ENCODE measurements at regions not wholly inside any gene's neighbourhood (a gene's known extent, or its start where the extent isn't known, plus 50 kb on each side); places are given as distances from the start of the nearest gene placed in this dataset.

- Histone ChIP-seq H3K36me3 (ENCODE audit: control insufficient read depth, insufficient read depth, low read length) (no peaks in the 10 kb centered on the region), H3K4me3 (ENCODE audit: low read depth, low read length) (no peak overlapping the region), H3K27me3 (ENCODE audit: control insufficient read depth, insufficient read depth, low read length) (no peaks in the 10 kb centered on the region)
- TF ChIP-seq CTCF (IDR thresholded peaks at IDR 0.05; ENCODE audit: insufficient read depth, low read length, poor library complexity, severe bottlenecking): no peak
- DNase-seq (ENCODE audit: low read depth): no peak
Observed at GRCh38 chr9:13735181-13735580, 455.7 kb upstream of the MPDZ start.

GRCh38 chr9:13734601-13735000, 455.1 kb upstream of the MPDZ start:
- Histone ChIP-seq H3K27me3 (ENCODE audit: control insufficient read depth, insufficient read depth, low read length) (no peaks in the 10 kb centered on the region), H3K36me3 (ENCODE audit: control insufficient read depth, insufficient read depth, low read length) (no peaks in the 10 kb centered on the region), H3K4me3 (ENCODE audit: low read depth, low read length) (no peak overlapping the region)
- no peak for TF ChIP-seq CTCF (IDR thresholded peaks at IDR 0.05; ENCODE audit: insufficient read depth, low read length, poor library complexity, severe bottlenecking)
- no peak for DNase-seq (ENCODE audit: low read depth)

- no peak for TF ChIP-seq CTCF (IDR thresholded peaks at IDR 0.05; ENCODE audit: insufficient read depth, low read length, poor library complexity, severe bottlenecking)
- Histone ChIP-seq H3K27me3 (ENCODE audit: control insufficient read depth, insufficient read depth, low read length) (no peaks in the 10 kb centered on the region), H3K4me3 (ENCODE audit: low read depth, low read length) (no peak overlapping the region), H3K36me3 (ENCODE audit: control insufficient read depth, insufficient read depth, low read length) (no peaks in the 10 kb centered on the region)
- no peak for DNase-seq (ENCODE audit: low read depth)
Observed at GRCh38 chr9:13732290-13732689, 452.8 kb upstream of the MPDZ start.

- no peak for TF ChIP-seq CTCF (IDR thresholded peaks at IDR 0.05; ENCODE audit: insufficient read depth, low read length, poor library complexity, severe bottlenecking)
- Histone ChIP-seq H3K4me3 (ENCODE audit: low read depth, low read length) (no peak overlapping the region), H3K27me3 (ENCODE audit: control insufficient read depth, insufficient read depth, low read length) (no peaks in the 10 kb centered on the region), H3K36me3 (ENCODE audit: control insufficient read depth, insufficient read depth, low read length) (no peaks in the 10 kb centered on the region)
- DNase-seq (ENCODE audit: low read depth): no peak
Observed at GRCh38 chr9:13731637-13732036, 452.1 kb upstream of the MPDZ start.

GRCh38 chr9:13729955-13730354, 450.5 kb upstream of the MPDZ start:
- Histone ChIP-seq H3K36me3 (ENCODE audit: control insufficient read depth, insufficient read depth, low read length) (no peaks in the 10 kb centered on the region), H3K4me3 (ENCODE audit: low read depth, low read length) (no peak overlapping the region), H3K27me3 (ENCODE audit: control insufficient read depth, insufficient read depth, low read length) (no peaks in the 10 kb centered on the region)
- no peak for DNase-seq (ENCODE audit: low read depth)
- TF ChIP-seq CTCF (IDR thresholded peaks at IDR 0.05; ENCODE audit: insufficient read depth, low read length, poor library complexity, severe bottlenecking): no peak

- no peaks in the 10 kb centered on the region for H3K36me3 ChIP-seq (ENCODE audit: control insufficient read depth, insufficient read depth, low read length)
- no peaks in the 10 kb centered on the region for H3K27me3 ChIP-seq (ENCODE audit: control insufficient read depth, insufficient read depth, low read length)
- no peak for TF ChIP-seq CTCF (IDR thresholded peaks at IDR 0.05; ENCODE audit: insufficient read depth, low read length, poor library complexity, severe bottlenecking)
- no peak overlapping the region for H3K4me3 ChIP-seq (ENCODE audit: low read depth, low read length)
- DNase-seq (ENCODE audit: low read depth): peak; percentile 57
Observed at GRCh38 chr9:13728917-13729811, 449.7 kb upstream of the MPDZ start.

Measured in kidney epithelial cell (primary cell).